ENCODE measurements at regions not wholly inside any gene's neighbourhood (a gene's known extent, or its start where the extent isn't known, plus 50 kb on each side); places are given as distances from the start of the nearest gene placed in this dataset.

DNA sequence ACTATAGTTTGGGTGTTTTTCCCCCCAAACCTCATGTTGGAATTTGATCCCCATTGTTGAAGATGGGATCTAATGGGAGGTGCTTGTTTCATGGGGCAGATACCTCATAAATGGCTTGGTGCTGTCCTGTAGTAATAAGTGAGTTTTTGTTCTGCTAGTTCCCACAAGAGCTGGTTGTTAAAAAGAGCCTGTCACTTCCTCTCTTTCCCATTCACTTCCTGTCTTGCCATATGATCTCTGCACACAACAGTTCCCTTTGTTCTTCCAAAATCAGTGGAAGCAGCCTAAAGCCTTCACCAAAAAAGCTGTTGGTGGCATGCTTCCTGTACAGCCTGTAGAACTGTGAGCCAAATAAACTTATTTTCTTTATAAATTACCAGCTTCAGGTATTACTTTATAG is 768.2 kb upstream of the VRK2 start:
- no peak overlapping the region for H3K4me3 Mint-ChIP-seq
- H3K27ac Mint-ChIP-seq: no peak overlapping the region

DNA sequence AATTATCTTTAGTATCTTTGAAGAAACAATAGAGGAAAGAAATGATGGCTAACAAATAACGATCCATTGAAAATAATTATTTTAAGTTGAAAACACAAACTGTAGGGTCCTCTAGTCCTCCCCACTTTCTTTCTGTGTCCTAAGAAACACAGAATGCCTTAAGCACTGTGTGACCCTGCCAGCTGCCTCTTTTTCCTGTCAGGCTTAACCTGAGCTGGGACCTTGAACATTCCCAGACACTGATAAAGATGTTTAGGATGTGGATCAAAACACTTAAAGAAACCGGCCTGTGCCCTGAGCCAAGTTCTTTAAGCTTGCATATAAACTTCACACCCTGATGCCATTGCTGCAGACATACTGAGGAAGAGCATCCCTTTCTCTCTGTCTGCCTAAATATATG is 755.4 kb upstream of the VRK2 start:
- Mint-ChIP-seq H3K27ac (no peak overlapping the region), H3K36me3 (ENCODE audit: low read depth) (no peaks in the 10 kb centered on the region), H3K9me3 (no peaks in the 10 kb centered on the region), H3K27me3 (ENCODE audit: insufficient read depth) (no peaks in the 10 kb centered on the region), H3K4me3 (no peak overlapping the region), H3K4me1 (ENCODE audit: low read depth) (peaks cover 21% of the 10 kb centered on the region; the same call in 1 of the 2 replicates)
- DNase-seq: no peak
- TF ChIP-seq, protein P1, sequence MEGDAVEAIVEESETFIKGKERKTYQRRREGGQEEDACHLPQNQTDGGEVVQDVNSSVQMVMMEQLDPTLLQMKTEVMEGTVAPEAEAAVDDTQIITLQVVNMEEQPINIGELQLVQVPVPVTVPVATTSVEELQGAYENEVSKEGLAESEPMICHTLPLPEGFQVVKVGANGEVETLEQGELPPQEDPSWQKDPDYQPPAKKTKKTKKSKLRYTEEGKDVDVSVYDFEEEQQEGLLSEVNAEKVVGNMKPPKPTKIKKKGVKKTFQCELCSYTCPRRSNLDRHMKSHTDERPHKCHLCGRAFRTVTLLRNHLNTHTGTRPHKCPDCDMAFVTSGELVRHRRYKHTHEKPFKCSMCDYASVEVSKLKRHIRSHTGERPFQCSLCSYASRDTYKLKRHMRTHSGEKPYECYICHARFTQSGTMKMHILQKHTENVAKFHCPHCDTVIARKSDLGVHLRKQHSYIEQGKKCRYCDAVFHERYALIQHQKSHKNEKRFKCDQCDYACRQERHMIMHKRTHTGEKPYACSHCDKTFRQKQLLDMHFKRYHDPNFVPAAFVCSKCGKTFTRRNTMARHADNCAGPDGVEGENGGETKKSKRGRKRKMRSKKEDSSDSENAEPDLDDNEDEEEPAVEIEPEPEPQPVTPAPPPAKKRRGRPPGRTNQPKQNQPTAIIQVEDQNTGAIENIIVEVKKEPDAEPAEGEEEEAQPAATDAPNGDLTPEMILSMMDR (IDR thresholded peaks at IDR 0.05): no peak

More for the DNA sequence above, 768.2 kb upstream of the VRK2 start:
- TF ChIP-seq, protein P1 (IDR thresholded peaks at IDR 0.05): no peak
- no peak for DNase-seq
- no peaks in the 10 kb centered on the region for H3K4me1 Mint-ChIP-seq (ENCODE audit: low read depth)
- no peaks in the 10 kb centered on the region for H3K27me3 Mint-ChIP-seq (ENCODE audit: insufficient read depth)
- peaks cover 18% of the 10 kb centered on the region for H3K9me3 Mint-ChIP-seq
- H3K36me3 Mint-ChIP-seq (ENCODE audit: low read depth): no peaks in the 10 kb centered on the region

DNA sequence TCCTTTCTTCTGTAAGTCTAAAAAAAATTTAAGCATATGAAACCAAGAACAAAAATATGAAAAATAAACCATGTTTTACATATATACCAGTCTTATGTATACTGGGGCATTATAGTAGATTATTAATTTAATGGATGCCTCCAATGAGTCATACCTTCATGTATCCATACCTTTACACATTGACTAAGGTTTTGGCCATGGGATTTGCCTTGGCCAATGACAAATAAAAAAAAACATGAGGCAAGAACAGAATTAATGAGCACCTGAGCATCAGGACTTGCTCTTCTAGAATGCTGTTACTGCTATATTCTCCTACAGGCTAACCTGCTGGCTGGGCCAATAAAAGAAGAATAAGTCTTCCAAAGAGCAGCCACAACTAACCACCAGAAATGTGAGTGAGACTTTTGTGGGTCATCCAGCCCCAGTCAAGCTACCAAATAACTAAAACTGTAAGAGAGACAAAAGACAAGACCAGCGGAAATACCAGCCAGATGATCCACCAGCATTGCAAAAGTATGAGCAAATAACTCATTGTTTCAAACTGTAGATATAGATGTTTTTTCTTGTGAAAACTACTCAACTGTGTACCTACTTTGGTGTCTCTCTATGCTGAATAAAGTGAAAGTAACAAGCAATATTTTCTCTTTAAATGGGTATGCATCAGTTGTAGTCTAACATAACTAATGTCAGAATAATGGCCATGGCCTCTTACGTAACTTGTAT is 749.6 kb upstream of the VRK2 start:
- Mint-ChIP-seq H3K27me3 (ENCODE audit: insufficient read depth) (no peaks in the 10 kb centered on the region), H3K36me3 (ENCODE audit: low read depth) (no peaks in the 10 kb centered on the region), H3K4me3 (peak overlapping the region; percentile 52; the same call in 1 of the 2 replicates), H3K9me3 (no peaks in the 10 kb centered on the region), H3K27ac (peak overlapping the region; percentile 14; the same call in 1 of the 2 replicates), H3K4me1 (ENCODE audit: low read depth) (peaks cover 31% of the 10 kb centered on the region; the same call in 1 of the 2 replicates)
- TF ChIP-seq, protein P1 (IDR thresholded peaks at IDR 0.05): no peak
- DNase-seq: peak; percentile 18

DNA sequence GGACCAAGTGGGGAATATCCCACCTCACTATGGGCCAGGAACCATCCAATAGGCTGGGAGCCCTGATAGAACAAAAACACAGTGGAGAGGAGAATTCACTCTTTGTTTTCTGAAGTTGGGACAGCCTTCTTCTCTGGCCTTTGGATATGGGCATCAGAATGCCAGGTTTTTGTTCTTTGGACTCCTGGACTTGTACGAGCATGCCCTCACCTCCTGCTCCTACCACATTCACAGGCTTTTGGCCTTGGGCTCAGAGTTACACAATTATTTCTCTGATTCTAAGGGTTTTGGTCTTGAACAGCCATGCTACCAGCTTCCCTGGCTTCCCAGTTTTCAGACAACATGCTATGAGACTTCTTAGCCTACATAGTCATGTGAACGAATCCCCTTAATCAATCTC is 732.9 kb upstream of the VRK2 start:
- no peak overlapping the region for H3K4me3 Mint-ChIP-seq
- TF ChIP-seq, protein P1 (IDR thresholded peaks at IDR 0.05): no peak
- 0 out of 2 replicates have a peak, but pooled peaks cover 4% of the 10 kb centered on the region for H3K9me3 Mint-ChIP-seq
- no peak overlapping the region for H3K27ac Mint-ChIP-seq
- no peaks in the 10 kb centered on the region for H3K36me3 Mint-ChIP-seq (ENCODE audit: low read depth)
- no peak for DNase-seq
- H3K27me3 Mint-ChIP-seq (ENCODE audit: insufficient read depth): peaks cover 2% of the 10 kb centered on the region
- H3K4me1 Mint-ChIP-seq (ENCODE audit: low read depth): no peaks in the 10 kb centered on the region

DNA sequence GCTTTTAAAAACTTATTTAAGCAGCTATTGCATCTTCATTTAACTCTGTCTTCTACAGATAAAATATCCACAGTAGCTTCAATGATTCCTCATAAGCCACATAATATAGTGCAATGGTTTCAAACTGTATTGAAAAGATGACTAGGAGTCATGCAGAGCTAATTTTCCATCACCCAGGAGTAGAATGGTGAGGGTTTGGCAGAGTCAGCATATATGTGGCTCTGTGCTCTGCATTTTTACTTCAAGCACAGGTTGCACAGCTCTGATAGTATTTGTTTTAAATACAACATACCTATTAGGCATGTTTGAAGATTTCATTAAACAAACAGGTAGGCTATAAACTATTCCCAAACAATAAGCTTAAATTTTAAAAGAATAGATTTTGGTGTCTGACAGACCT is 731.9 kb upstream of the VRK2 start:
- no peaks in the 10 kb centered on the region for H3K4me1 Mint-ChIP-seq (ENCODE audit: low read depth)
- no peaks in the 10 kb centered on the region for H3K36me3 Mint-ChIP-seq (ENCODE audit: low read depth)
- no peak overlapping the region for H3K4me3 Mint-ChIP-seq
- DNase-seq: no peak
- 0 out of 2 replicates have a peak, but pooled peaks cover 4% of the 10 kb centered on the region for H3K9me3 Mint-ChIP-seq
- H3K27ac Mint-ChIP-seq: no peak overlapping the region
- H3K27me3 Mint-ChIP-seq (ENCODE audit: insufficient read depth): peaks cover 6% of the 10 kb centered on the region
- TF ChIP-seq, protein P1 (IDR thresholded peaks at IDR 0.05): no peak

Data from HFFc6 (cell line).